RPMI7951 (cell line): ENCODE measurements at regions not wholly inside any gene's neighbourhood (a gene's known extent, or its start where the extent isn't known, plus 50 kb on each side); places are given as distances from the start of the nearest gene placed in this dataset.

Experiments
- DNase-seq: peaks from one replicate; pipeline ENCODE4 v3.0.0-alpha.2; 2012; ENCODE audit warnings: low read depth

DNA sequence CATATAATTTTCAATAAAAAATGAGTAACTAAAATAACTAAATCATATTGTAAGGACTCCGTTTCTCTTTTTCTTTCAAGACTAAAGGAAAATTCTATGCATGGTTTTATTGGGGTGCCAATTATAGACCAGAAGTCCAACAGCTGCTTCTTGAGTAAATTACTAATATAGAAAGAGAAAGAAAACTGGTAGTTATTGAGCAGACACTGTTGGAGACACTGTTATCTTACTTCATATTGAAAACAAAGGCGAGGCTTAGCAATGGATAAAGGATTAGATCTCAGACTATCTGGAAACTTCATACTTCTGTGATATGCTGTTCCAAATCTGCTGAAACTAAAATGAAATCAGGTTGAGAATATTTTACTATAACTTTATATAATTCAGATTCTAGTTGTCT lies 169.6 kb upstream of the EYS start:
- no peak for DNase-seq

GRCh38 chr6:65852369-65852852 lies 145.4 kb upstream of the EYS start:
- DNase-seq: no peak

DNA sequence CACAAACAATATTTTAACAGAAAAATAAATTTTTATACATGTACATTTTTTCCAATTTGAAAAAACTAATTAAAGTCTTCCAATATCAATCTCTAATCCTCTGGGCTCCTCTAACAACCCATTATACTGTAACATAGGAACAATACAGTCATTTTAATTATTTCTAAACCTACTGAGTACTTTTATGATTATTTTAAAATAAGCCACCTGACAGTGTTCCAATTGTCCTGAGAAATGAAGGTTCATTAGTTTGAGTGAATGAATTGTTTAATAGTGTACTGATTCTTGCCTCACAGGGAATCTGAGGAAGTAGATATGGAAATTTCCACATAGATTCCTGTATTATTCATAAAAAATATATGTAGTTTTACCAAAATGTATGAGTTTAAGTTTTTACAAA lies 123.1 kb upstream of the EYS start:
- DNase-seq: no peak

- DNase-seq: no peak
Measured at GRCh38 chr6:65819152-65819551, 112.1 kb upstream of the EYS start.

DNA sequence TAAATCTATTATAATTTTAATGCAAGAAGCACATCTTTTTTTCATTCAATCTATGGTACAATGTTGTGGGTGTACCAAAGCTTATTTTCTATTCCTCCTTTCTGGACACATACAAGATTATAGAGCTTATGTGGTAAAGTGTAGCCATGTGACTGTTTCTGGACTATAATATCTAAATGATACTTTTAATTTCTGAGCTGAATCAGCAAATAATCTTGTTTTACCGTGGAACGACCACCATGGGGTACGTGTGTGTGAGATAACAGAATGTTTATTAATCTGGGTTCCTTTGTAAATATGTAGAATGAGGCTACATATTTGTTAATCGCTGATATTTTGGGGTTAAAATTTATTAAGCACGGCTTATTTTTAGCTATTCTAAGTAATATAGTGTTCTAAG lies 111.5 kb upstream of the EYS start:
- DNase-seq: no peak

DNA sequence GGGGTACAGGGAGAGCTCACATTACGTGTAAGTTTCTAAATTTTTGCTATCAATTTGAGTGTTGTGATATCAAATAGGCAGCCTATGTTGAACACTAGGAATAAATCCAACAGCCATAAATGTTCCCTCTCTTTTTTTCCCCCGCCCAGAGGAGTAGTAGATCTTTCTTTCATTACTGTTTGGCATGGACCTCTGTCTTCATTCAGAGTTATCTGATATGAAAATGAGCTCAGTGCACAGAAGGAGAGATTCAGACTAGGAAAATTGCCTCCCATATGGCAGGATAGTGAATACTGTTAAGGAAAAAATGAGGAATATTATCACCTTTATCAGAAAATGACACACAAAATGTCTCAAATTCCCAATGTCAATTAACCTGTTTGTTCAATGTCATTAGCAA lies 110.0 kb upstream of the EYS start:
- no peak for DNase-seq

DNA sequence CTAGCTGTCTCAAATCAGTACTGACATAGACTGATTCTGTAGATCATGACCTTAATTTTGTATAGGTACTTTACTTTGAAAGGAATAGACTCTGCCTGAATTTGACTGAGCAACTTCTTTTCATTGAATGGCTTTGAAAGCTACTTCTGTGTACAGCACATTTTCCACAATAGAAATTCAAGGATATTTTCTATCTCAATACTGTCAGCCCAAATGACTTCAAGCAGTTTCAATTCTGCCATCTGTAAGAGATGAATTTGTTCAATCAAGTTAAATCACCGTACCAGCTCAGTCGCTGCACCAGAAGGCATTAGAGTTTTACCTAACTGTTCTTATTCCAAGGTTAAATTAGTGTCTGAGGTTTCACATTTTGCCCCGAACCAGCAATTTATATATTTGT lies 107.0 kb upstream of the EYS start:
- DNase-seq: no peak

DNA sequence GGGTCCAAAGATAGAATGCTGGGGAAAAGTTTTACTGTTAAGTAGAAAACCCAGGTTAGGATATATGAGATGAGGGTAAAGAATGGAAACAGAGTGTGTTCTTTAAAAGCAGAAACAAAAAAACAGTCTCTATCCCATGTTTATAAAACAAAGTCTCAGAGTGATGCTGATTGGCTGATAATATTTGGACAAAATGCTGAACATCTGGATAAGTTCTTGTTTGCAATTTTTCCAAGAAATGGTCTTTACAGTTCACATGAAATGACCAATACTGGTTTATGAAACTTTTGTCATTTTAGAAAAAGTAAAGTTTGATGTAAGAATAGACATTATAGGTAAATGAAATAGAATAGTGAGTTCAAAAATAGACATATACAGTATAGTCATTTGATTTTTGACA lies 96.2 kb upstream of the EYS start:
- no peak for DNase-seq

DNA sequence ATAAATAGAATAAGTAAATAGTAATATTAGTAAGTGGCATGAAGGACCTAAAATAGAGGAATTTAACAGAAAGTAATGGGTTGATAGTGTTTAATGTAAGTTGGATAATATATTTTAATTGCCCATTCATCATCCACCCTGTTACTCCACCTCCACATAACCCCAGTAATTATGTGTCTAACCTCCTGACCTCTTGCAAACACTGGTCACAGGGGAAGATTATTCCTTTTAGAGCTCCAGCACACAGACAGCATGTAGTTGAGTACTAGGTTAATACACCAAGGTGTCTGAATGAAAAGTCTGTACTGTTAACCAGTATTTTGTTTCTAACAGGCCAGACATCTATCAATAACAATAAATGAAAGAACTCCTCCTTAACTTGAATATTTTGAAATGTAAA lies 92.4 kb upstream of the EYS start:
- no peak for DNase-seq

- DNase-seq: no peak
Measured at GRCh38 chr6:65798280-65799014, 91.4 kb upstream of the EYS start.

DNA sequence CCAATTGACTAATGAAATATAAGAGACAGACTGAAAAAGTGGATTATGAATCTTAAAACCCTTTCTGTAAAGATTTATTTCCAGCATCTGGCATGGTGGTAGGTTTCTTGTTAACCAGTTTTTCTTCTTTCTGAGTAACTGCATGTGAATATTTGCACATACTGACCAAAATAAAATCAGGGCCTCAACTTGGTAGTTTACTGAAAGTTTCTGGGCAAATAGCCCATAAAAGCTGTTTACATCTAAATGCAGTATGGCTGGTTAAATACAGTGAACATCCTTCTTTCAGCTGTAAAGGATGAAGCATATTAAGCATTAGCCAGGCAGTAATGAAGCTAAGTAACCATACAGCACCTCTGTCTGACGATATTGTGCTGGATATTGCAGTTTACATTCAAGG lies 83.6 kb upstream of the EYS start:
- no peak for DNase-seq

- no peak for DNase-seq
Measured at GRCh38 chr6:65787787-65788186, 80.8 kb upstream of the EYS start.

DNA sequence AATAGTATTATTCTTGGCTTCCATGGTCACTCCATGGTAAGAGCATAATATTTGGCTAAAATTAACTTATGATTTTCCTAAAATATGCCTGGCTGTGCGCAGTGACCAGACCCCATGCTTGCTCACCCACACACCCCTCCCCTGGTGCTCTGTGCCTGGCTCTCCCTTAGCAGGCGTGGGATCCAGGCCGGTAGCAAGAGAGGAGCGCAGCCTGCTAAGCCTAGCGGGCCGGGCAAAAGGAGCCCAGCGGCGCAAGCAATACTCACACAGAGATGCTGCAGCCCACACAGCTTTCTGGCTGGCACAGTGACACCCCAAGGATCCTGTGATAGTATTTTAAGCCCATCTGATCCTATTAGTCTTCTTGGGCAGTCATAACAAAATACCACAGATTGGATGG lies 79.8 kb upstream of the EYS start:
- no peak for DNase-seq

DNA sequence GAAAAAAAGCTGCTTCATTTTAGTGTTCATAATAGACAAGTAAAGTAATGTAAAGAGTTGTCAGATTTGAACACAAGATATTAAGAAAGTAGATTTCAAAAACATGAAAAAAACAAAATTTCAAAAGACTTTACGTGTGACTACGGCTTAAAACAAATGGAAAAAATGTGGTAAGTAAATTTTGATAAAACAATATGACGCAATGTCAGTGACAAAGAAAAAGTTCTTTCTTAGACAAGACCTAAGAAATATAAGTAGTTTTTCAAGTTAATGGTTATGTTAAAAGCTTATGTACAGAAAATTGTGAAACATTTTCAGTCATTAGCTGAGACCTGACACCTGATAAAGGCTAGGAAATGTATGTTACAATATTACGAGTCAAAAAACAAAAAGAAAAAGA lies 73.7 kb upstream of the EYS start:
- DNase-seq: no peak

GRCh38 chr6:65776332-65776731 lies 69.3 kb upstream of the EYS start:
- DNase-seq: no peak

DNA sequence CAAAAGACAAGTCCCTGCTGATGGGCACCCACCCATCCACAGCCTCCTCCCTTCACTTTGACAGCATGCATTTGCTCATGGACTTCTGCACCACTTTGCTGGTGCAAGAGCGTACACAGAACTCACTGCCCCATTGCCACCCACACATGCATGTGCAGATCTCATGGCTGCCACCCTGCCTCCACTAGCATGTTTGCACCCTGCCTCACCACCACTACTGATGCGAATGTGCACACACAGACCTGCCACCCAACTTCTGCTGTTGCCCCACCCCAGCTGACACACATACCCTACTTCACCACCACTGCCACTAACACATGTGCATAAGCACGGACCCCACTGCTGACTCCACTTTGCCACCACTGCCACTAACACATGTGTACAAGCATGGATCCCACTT lies 64.9 kb upstream of the EYS start:
- DNase-seq: no peak

DNA sequence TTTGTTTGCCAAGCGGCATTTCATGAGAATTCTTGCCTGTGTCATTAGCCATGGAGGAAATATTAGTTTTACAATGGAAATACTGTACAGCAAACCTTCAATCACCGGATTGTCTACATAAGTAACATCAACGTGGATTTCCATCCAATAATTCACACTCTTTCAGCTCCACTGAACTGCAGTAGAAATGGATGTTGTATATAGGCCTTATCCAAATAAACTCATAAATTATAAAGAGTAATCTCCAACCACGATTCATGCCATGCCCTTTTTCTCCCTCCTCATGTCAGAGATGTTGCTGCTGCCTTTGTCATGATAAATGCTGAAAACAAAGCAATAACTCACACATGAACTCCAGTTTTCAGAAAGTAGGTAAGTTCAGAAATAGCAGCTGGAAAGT lies 54.9 kb upstream of the EYS start:
- DNase-seq: no peak

DNA sequence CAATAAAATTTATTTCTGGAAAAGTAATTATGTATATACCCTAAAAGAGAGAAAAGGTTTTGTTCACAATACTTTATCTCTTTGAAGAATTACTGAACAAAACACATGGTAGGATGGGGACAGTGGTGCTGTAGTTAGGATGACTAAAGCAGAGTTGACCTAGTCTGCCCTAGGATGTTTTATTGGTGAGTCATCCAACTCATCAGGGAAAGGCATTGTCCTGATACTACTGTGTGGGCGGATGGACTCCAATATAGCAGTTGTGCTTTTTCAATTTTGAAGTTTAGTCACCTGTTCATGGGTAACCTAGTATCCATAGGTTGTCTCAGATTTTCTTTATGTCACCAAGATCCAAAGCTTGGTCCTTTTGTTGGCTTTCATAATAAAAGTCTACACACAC lies 53.3 kb upstream of the EYS start:
- DNase-seq: peak; percentile 16
